Ishikawa (cell line): ENCODE measurements at regions not wholly inside any gene's neighbourhood (a gene's known extent, or its start where the extent isn't known, plus 50 kb on each side); places are given as distances from the start of the nearest gene placed in this dataset.

Experiments used
- CEBPB ChIP-seq: IDR thresholded peaks from 2 replicates; pipeline ENCODE4 v1.6.1; 2012
- MAX ChIP-seq: IDR thresholded peaks from 2 replicates; pipeline ENCODE4 v1.6.1; 2012

- TF ChIP-seq MAX (no peak), CEBPB (no peak)
Observed at GRCh38 chr20:39294137-39294725, 332.1 kb downstream of the DHX35 start.
